ENCODE measurements at regions not wholly inside any gene's neighbourhood (a gene's known extent, or its start where the extent isn't known, plus 50 kb on each side); places are given as distances from the start of the nearest gene placed in this dataset.

GRCh38 chr4:139611391-139611790 lies 54.2 kb upstream of the MGST2 start:
- no peak for DNase-seq (ENCODE audit: low read depth in 2 of 2)
- no peak for TF ChIP-seq CTCF (conservative IDR thresholded peaks at IDR 0.05 in 1 of 2, IDR thresholded peaks at IDR 0.05 in 1 of 2; ENCODE audit: low read depth in 1 of 2, low read length in 2 of 2)
- no peak for TF ChIP-seq EZH2 (IDR thresholded peaks at IDR 0.05; ENCODE audit: low read length, missing control alignments)
- no peak overlapping the region for H3K4me3 ChIP-seq (replicated peaks in 1 of 4; ENCODE audit: control extremely low read depth in 1 of 4, insufficient read depth in 1 of 4, low read depth in 3 of 4, low read length in 4 of 4)
- H3K27me3 ChIP-seq (ENCODE audit: control insufficient read depth, insufficient read depth, low read length), result no peaks in the 10 kb centered on the region
- no peaks in the 10 kb centered on the region for H3K9me3 ChIP-seq (ENCODE audit: control insufficient read depth, insufficient read depth, low read depth, low read length)
- H3K36me3 ChIP-seq (ENCODE audit: control insufficient read depth, insufficient read depth, low read length), result no peaks in the 10 kb centered on the region
- peaks cover 5% of the 10 kb centered on the region for H3K4me1 ChIP-seq (ENCODE audit: control insufficient read depth, extremely low read depth, insufficient read depth, low read length)
- H3K4me2 ChIP-seq (ENCODE audit: extremely low read depth, insufficient read depth, low read length), result no peak overlapping the region
- H3K27ac ChIP-seq (ENCODE audit: insufficient read depth, low read length), result no peak overlapping the region
- no peaks in the 10 kb centered on the region for H4K20me1 ChIP-seq (ENCODE audit: control insufficient read depth, extremely low read depth, insufficient read depth, low read length)
- no peaks in the 10 kb centered on the region for H3K79me2 ChIP-seq (ENCODE audit: control insufficient read depth, insufficient read depth, low read length)
- no peak overlapping the region for H2AFZ ChIP-seq (ENCODE audit: low read length)
- no peak overlapping the region for H3K9ac ChIP-seq (ENCODE audit: insufficient read depth, low read length)

GRCh38 chr4:139609647-139610046 lies 53.6 kb upstream of the SETD7 start:
- Histone ChIP-seq H3K79me2 (ENCODE audit: control insufficient read depth, insufficient read depth, low read length) (no peaks in the 10 kb centered on the region), H3K36me3 (ENCODE audit: control insufficient read depth, insufficient read depth, low read length) (no peaks in the 10 kb centered on the region), H3K27ac (ENCODE audit: insufficient read depth, low read length) (no peak overlapping the region), H3K4me1 (ENCODE audit: control insufficient read depth, extremely low read depth, insufficient read depth, low read length) (peaks cover 8% of the 10 kb centered on the region), H3K9me3 (ENCODE audit: control insufficient read depth, insufficient read depth, low read depth, low read length) (no peaks in the 10 kb centered on the region), H3K4me3 (replicated peaks in 1 of 4; ENCODE audit: control extremely low read depth in 1 of 4, insufficient read depth in 1 of 4, low read depth in 3 of 4, low read length in 4 of 4) (no peak overlapping the region), H4K20me1 (ENCODE audit: control insufficient read depth, extremely low read depth, insufficient read depth, low read length) (no peaks in the 10 kb centered on the region), H3K27me3 (ENCODE audit: control insufficient read depth, insufficient read depth, low read length) (no peaks in the 10 kb centered on the region), H3K4me2 (ENCODE audit: extremely low read depth, insufficient read depth, low read length) (no peak overlapping the region), H3K9ac (ENCODE audit: insufficient read depth, low read length) (no peak overlapping the region), H2AFZ (ENCODE audit: low read length) (no peak overlapping the region)
- peak; percentile 40 to 61 for DNase-seq (ENCODE audit: low read depth in 2 of 2)
- TF ChIP-seq EZH2 (IDR thresholded peaks at IDR 0.05; ENCODE audit: low read length, missing control alignments), result no peak
- no peak for TF ChIP-seq CTCF (conservative IDR thresholded peaks at IDR 0.05 in 1 of 2, IDR thresholded peaks at IDR 0.05 in 1 of 2; ENCODE audit: low read depth in 1 of 2, low read length in 2 of 2)

- Histone ChIP-seq H3K4me1 (ENCODE audit: control insufficient read depth, extremely low read depth, insufficient read depth, low read length) (peaks cover 12% of the 10 kb centered on the region), H3K79me2 (ENCODE audit: control insufficient read depth, insufficient read depth, low read length) (no peaks in the 10 kb centered on the region), H3K4me2 (ENCODE audit: extremely low read depth, insufficient read depth, low read length) (no peak overlapping the region), H3K27ac (ENCODE audit: insufficient read depth, low read length) (no peak overlapping the region), H3K36me3 (ENCODE audit: control insufficient read depth, insufficient read depth, low read length) (no peaks in the 10 kb centered on the region), H3K4me3 (replicated peaks in 1 of 4; ENCODE audit: control extremely low read depth in 1 of 4, insufficient read depth in 1 of 4, low read depth in 3 of 4, low read length in 4 of 4) (no peak overlapping the region), H3K9ac (ENCODE audit: insufficient read depth, low read length) (no peak overlapping the region), H2AFZ (ENCODE audit: low read length) (no peak overlapping the region), H4K20me1 (ENCODE audit: control insufficient read depth, extremely low read depth, insufficient read depth, low read length) (no peaks in the 10 kb centered on the region), H3K9me3 (ENCODE audit: control insufficient read depth, insufficient read depth, low read depth, low read length) (no peaks in the 10 kb centered on the region), H3K27me3 (ENCODE audit: control insufficient read depth, insufficient read depth, low read length) (no peaks in the 10 kb centered on the region)
- TF ChIP-seq CTCF (conservative IDR thresholded peaks at IDR 0.05 in 1 of 2, IDR thresholded peaks at IDR 0.05 in 1 of 2; ENCODE audit: low read depth in 1 of 2, low read length in 2 of 2), result no peak
- no peak for TF ChIP-seq EZH2 (IDR thresholded peaks at IDR 0.05; ENCODE audit: low read length, missing control alignments)
- DNase-seq (ENCODE audit: low read depth in 2 of 2), result peak in 1 of 2 donors; percentile 20
These were observed 51.6 kb upstream of the SETD7 start for GRCh38 chr4:139607502-139608060.

Data from fibroblast of lung (primary cell).